HG02642 (cell line): ENCODE measurements at regions not wholly inside any gene's neighbourhood (a gene's known extent, or its start where the extent isn't known, plus 50 kb on each side); places are given as distances from the start of the nearest gene placed in this dataset.

ENCODE experiments used
- ATAC-seq: cut with Tn5 transposase; IDR thresholded peaks from one replicate; pipeline ENCODE4 v1.9.1; 2021; ENCODE audit warnings: mild to moderate bottlenecking; ENCODE audit not compliant: unreplicated experiment, poor library complexity

GRCh38 chr9:68643901-68644809, 60.9 kb upstream of the PIP5K1B start:
- peak; percentile 51 for ATAC-seq

- ATAC-seq = no peak
Observed at GRCh38 chr9:68644831-68645230, 60.2 kb upstream of the PIP5K1B start.

- no peak for ATAC-seq
Observed at GRCh38 chr9:68648164-68648563, 56.9 kb upstream of the PIP5K1B start.

- ATAC-seq = peak; percentile 38
Observed at GRCh38 chr9:68648971-68649370, 56.1 kb upstream of the PIP5K1B start.

GRCh38 chr9:68651280-68651893, 53.7 kb upstream of the PIP5K1B start:
- no peak for ATAC-seq

GRCh38 chr9:68653141-68653595, 51.9 kb upstream of the PIP5K1B start:
- ATAC-seq = peak; percentile 77

GRCh38 chr9:68654075-68654474, 51.0 kb upstream of the PIP5K1B start:
- ATAC-seq = no peak
